ENCODE measurements at regions not wholly inside any gene's neighbourhood (a gene's known extent, or its start where the extent isn't known, plus 50 kb on each side); places are given as distances from the start of the nearest gene placed in this dataset.

DNA sequence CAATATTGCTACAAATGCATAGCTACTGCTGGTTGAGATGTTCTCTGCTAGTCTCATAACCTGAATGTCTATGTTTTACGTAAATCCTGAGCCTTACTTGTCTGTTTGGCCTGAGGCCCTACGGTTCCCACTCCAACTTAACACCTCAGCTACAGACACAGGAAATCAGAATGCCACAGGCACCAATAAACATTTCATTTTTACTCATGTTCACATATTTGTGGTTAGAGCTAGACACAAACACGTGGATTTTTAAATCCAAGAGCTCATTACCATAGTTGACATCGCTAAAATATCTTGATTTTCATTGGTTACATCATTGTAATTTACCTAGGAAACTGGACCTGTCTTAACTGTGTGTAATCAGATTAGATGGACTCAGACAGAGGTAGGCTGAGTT is 263.8 kb upstream of the CDH19 start:
- TF ChIP-seq, protein P1, sequence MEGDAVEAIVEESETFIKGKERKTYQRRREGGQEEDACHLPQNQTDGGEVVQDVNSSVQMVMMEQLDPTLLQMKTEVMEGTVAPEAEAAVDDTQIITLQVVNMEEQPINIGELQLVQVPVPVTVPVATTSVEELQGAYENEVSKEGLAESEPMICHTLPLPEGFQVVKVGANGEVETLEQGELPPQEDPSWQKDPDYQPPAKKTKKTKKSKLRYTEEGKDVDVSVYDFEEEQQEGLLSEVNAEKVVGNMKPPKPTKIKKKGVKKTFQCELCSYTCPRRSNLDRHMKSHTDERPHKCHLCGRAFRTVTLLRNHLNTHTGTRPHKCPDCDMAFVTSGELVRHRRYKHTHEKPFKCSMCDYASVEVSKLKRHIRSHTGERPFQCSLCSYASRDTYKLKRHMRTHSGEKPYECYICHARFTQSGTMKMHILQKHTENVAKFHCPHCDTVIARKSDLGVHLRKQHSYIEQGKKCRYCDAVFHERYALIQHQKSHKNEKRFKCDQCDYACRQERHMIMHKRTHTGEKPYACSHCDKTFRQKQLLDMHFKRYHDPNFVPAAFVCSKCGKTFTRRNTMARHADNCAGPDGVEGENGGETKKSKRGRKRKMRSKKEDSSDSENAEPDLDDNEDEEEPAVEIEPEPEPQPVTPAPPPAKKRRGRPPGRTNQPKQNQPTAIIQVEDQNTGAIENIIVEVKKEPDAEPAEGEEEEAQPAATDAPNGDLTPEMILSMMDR (IDR thresholded peaks at IDR 0.05; ENCODE audit: poor library complexity) = no peak
- TF ChIP-seq EZH2 (IDR thresholded peaks at IDR 0.05; ENCODE audit: borderline replicate concordance) = no peak

Measured in hepatocyte (in vitro differentiated cells).